Osteocyte (in vitro differentiated cells): ENCODE measurements at regions not wholly inside any gene's neighbourhood (a gene's known extent, or its start where the extent isn't known, plus 50 kb on each side); places are given as distances from the start of the nearest gene placed in this dataset.

Experiments
- DNase-seq: peaks from one replicate; pipeline ENCODE4 v3.0.0; 2021; ENCODE audit warnings: mixed read lengths; ENCODE audit not compliant: unreplicated experiment; ENCODE audit errors: extremely low spot score
- H3K27ac Mint-ChIP-seq: one replicate; pipeline ENCODE4 v1.8.0; 2021; ENCODE audit warnings: mild to moderate bottlenecking, mixed read lengths; ENCODE audit not compliant: unreplicated experiment
- H3K27me3 Mint-ChIP-seq: one replicate; pipeline ENCODE4 v1.8.0; 2021; ENCODE audit warnings: mixed read lengths; ENCODE audit not compliant: unreplicated experiment
- H3K36me3 Mint-ChIP-seq: one replicate; pipeline ENCODE4 v1.8.0; 2021; ENCODE audit warnings: mixed read lengths; ENCODE audit not compliant: unreplicated experiment
- H3K4me1 Mint-ChIP-seq: one replicate; pipeline ENCODE4 v1.8.0; 2021; ENCODE audit warnings: mixed read lengths; ENCODE audit not compliant: unreplicated experiment
- H3K4me3 Mint-ChIP-seq: one replicate; pipeline ENCODE4 v1.8.0; 2021; ENCODE audit warnings: mild to moderate bottlenecking, moderate library complexity, mixed read lengths; ENCODE audit not compliant: unreplicated experiment
- H3K9me3 Mint-ChIP-seq: one replicate; pipeline ENCODE4 v1.8.0; 2021; ENCODE audit warnings: mixed read lengths; ENCODE audit not compliant: unreplicated experiment
- TF ChIP-seq, protein P1 (sequence below): fragments of 200-600 bp; sonication (generic); IDR thresholded peaks from 2 replicates; pipeline ENCODE4 v1.5.0; 2021; ENCODE audit warnings: antibody characterized with exemption, mild to moderate bottlenecking, moderate library complexity

DNA sequence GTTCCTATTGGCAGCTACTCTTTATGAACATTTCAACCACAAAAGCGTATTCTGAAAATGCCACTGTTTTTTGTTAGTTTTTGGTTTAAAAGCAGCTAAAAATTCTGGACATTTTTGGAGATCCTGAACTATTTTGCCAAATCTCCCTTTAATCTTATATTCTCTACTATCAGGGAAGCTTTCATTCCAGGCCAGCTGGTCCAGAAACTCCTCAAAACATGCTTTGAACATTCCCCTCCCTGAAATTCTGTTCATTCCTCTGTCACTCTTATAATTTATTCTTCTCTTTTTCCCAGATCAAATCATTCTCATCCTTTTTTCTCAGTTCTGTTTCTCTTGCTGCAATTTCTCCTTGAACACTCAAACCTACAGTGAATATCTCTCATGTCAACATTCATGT, 790.9 kb upstream of the ARGLU1 start:
- Mint-ChIP-seq H3K27ac (no peak overlapping the region), H3K27me3 (no peaks in the 10 kb centered on the region), H3K36me3 (no peaks in the 10 kb centered on the region), H3K4me3 (no peak overlapping the region), H3K9me3 (no peaks in the 10 kb centered on the region), H3K4me1 (no peaks in the 10 kb centered on the region)
- TF ChIP-seq, protein P1, sequence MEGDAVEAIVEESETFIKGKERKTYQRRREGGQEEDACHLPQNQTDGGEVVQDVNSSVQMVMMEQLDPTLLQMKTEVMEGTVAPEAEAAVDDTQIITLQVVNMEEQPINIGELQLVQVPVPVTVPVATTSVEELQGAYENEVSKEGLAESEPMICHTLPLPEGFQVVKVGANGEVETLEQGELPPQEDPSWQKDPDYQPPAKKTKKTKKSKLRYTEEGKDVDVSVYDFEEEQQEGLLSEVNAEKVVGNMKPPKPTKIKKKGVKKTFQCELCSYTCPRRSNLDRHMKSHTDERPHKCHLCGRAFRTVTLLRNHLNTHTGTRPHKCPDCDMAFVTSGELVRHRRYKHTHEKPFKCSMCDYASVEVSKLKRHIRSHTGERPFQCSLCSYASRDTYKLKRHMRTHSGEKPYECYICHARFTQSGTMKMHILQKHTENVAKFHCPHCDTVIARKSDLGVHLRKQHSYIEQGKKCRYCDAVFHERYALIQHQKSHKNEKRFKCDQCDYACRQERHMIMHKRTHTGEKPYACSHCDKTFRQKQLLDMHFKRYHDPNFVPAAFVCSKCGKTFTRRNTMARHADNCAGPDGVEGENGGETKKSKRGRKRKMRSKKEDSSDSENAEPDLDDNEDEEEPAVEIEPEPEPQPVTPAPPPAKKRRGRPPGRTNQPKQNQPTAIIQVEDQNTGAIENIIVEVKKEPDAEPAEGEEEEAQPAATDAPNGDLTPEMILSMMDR = no peak
- DNase-seq = no peak

DNA sequence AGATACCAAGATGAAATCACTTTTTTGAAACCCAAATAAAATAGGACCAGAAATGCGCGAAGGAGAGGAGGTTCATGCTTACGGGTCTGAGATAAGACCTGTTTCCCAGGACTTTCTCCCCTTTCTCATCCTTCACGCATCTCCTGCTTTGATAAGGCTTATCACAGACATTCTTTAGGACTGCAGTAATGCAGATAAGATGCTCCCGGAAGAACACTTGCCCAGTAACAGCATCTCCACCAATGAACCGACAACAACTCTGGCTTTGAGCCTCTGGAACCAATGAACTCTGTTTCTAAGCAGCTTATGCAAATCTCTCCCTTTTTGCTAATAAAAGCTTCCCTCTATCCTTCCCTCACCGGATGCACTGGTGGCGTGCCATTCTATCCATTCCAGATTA, 783.4 kb upstream of the ARGLU1 start:
- no peaks in the 10 kb centered on the region for H3K4me1 Mint-ChIP-seq
- no peaks in the 10 kb centered on the region for H3K36me3 Mint-ChIP-seq
- H3K4me3 Mint-ChIP-seq = no peak overlapping the region
- TF ChIP-seq, protein P1 = no peak
- no peak for DNase-seq
- no peak overlapping the region for H3K27ac Mint-ChIP-seq
- H3K9me3 Mint-ChIP-seq = no peaks in the 10 kb centered on the region
- H3K27me3 Mint-ChIP-seq = no peaks in the 10 kb centered on the region

DNA sequence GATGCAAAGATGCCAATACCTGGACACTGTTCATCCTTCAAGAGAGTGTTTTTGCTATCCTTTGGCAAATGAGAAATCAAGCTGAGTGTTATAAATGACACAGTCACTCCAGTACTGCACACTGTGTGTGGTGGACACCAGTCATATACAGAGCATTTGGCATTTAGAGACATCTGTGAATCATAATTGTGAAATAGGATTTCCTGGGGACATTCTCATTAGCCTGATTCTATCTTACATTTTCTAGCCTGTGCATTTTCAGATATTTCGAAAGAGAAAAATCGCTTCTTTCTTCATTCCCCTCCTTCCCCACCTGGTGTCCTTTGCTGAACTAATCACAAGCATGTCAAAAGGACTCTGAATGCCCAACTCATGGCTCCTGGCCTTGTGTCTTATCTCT, 781.0 kb upstream of the ARGLU1 start:
- Mint-ChIP-seq H3K9me3 (peaks cover 8% of the 10 kb centered on the region), H3K27me3 (no peaks in the 10 kb centered on the region), H3K4me1 (no peaks in the 10 kb centered on the region), H3K27ac (no peak overlapping the region), H3K36me3 (no peaks in the 10 kb centered on the region), H3K4me3 (no peak overlapping the region)
- TF ChIP-seq, protein P1 = no peak
- no peak for DNase-seq

GRCh38 chr13:107348471-107348870, 780.5 kb upstream of the ARGLU1 start:
- no peak for DNase-seq
- no peak overlapping the region for H3K27ac Mint-ChIP-seq
- no peaks in the 10 kb centered on the region for H3K27me3 Mint-ChIP-seq
- H3K36me3 Mint-ChIP-seq = no peaks in the 10 kb centered on the region
- no peaks in the 10 kb centered on the region for H3K4me1 Mint-ChIP-seq
- no peak overlapping the region for H3K4me3 Mint-ChIP-seq
- TF ChIP-seq, protein P1 = no peak
- peaks cover 12% of the 10 kb centered on the region for H3K9me3 Mint-ChIP-seq

GRCh38 chr13:107347641-107348369, 779.9 kb upstream of the ARGLU1 start:
- TF ChIP-seq, protein P1 = no peak
- DNase-seq = no peak
- H3K9me3 Mint-ChIP-seq = peaks cover 13% of the 10 kb centered on the region
- H3K4me3 Mint-ChIP-seq = no peak overlapping the region
- H3K4me1 Mint-ChIP-seq = no peaks in the 10 kb centered on the region
- H3K27ac Mint-ChIP-seq = no peak overlapping the region
- H3K36me3 Mint-ChIP-seq = no peaks in the 10 kb centered on the region
- no peaks in the 10 kb centered on the region for H3K27me3 Mint-ChIP-seq
